ENCODE measurements at regions not wholly inside any gene's neighbourhood (a gene's known extent, or its start where the extent isn't known, plus 50 kb on each side); places are given as distances from the start of the nearest gene placed in this dataset.

DNA sequence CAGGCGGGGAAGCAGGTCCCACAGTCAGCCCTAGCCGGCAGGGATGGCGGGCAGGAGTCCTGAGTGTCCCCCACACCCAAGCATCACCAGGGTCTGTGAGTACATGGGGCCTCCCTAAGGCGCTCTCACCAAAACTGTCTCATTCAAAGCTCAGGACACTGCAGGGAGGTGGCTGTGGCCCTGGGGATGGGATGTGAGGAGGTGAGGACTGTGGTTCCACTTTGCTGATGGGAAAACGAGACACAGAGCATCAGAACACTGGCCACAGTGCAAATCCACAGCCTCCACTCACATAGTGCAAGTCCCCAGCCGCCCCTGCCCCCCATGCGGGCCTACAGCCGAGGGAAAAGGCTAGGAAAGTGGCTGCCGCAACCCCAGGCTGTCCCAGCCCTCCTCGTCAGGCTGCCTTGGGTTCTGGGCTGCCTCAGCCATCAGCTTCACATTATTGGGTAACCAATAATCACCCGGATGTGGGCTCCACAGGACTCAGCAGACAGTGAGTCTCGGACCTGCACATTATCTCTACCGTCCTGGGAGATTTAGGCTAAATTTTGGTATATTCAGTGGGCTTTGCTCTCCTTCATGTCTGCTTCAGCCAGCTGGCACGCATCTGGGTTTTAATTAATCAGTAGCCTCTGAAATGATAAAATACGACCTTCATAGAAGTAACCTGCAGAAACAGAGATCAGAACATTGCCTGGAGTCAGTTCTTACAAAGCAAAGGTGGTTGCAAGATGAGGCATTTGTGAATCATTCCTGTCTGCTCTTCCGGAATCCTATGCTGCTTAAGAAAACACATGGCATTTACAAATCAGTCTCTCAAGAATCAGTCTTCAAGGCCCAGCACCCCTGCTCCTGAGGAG, 77.0 kb downstream of the SOX1 start:
- TF ChIP-seq, protein P1, sequence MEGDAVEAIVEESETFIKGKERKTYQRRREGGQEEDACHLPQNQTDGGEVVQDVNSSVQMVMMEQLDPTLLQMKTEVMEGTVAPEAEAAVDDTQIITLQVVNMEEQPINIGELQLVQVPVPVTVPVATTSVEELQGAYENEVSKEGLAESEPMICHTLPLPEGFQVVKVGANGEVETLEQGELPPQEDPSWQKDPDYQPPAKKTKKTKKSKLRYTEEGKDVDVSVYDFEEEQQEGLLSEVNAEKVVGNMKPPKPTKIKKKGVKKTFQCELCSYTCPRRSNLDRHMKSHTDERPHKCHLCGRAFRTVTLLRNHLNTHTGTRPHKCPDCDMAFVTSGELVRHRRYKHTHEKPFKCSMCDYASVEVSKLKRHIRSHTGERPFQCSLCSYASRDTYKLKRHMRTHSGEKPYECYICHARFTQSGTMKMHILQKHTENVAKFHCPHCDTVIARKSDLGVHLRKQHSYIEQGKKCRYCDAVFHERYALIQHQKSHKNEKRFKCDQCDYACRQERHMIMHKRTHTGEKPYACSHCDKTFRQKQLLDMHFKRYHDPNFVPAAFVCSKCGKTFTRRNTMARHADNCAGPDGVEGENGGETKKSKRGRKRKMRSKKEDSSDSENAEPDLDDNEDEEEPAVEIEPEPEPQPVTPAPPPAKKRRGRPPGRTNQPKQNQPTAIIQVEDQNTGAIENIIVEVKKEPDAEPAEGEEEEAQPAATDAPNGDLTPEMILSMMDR (IDR thresholded peaks at IDR 0.05) = no peak
- no peak for TF ChIP-seq EP300 (IDR thresholded peaks at IDR 0.05)
